Keratinocyte (primary cell): ENCODE measurements at regions not wholly inside any gene's neighbourhood (a gene's known extent, or its start where the extent isn't known, plus 50 kb on each side); places are given as distances from the start of the nearest gene placed in this dataset.

Experiments
- DNase-seq: peaks from one replicate; pipeline ENCODE4 v3.0.0-alpha.2; 2011; ENCODE audit warnings: low read depth, missing footprints, low spot score
- FAIRE-seq: peaks from 2 replicates; lab custom pipeline; 2011; peaks lifted over from hg19 to GRCh38; lab: Jason Lieb, UNC
- H2AFZ ChIP-seq: 2 replicates; pipeline ENCODE4 v1.6.0; 2012; ENCODE audit warnings: low read length, control low read depth, inconsistent platforms; ENCODE audit not compliant: control insufficient read depth
- H3K27ac ChIP-seq: 2 replicates; pipeline ENCODE4 v1.5.1; 2011; ENCODE audit warnings: low read length; ENCODE audit not compliant: control insufficient read depth, insufficient read depth
- H3K27me3 ChIP-seq: 3 replicates; pipeline ENCODE4 v1.6.0; 2011; ENCODE audit warnings: low read length; ENCODE audit not compliant: control insufficient read depth, insufficient read depth; ENCODE audit errors: extremely low read depth
- H3K36me3 ChIP-seq, 2 experiments: 2 replicates in 1 of 2; 3 replicates in 1 of 2; pipeline ENCODE4 v1.5.1; 2011; ENCODE audit warnings: low read length in 2 of 2, mild to moderate bottlenecking in 1 of 2; ENCODE audit not compliant: control insufficient read depth in 2 of 2, insufficient read depth in 2 of 2; ENCODE audit errors: extremely low read depth in 1 of 2
- H3K4me1 ChIP-seq: 3 replicates; pipeline ENCODE4 v1.5.1; 2011; ENCODE audit warnings: low read length; ENCODE audit not compliant: control insufficient read depth, insufficient read depth; ENCODE audit errors: extremely low read depth
- H3K4me2 ChIP-seq: 3 replicates; pipeline ENCODE4 v1.6.0; 2011; ENCODE audit warnings: low read depth, low read length; ENCODE audit not compliant: control insufficient read depth, insufficient read depth; ENCODE audit errors: extremely low read depth
- H3K4me3 ChIP-seq, 3 experiments: fragments of 200-600 bp in 1 of 3; sonication (generic) in 1 of 3; 2 replicates in 2 of 3; 3 replicates in 1 of 3; pipeline ENCODE4 v1.5.1; 2011 to 2016; ENCODE audit warnings: low read length in 3 of 3, mild to moderate bottlenecking in 3 of 3, control low read depth in 2 of 3, inconsistent platforms in 1 of 3, low read depth in 1 of 3, mixed read lengths in 1 of 3, mixed run types in 1 of 3, moderate library complexity in 1 of 3; ENCODE audit not compliant: control insufficient read depth in 2 of 3, insufficient read depth in 2 of 3; ENCODE audit errors: extremely low read depth in 1 of 3
- H3K79me2 ChIP-seq: 2 replicates; pipeline ENCODE4 v1.6.0; 2012; ENCODE audit warnings: low read length; ENCODE audit not compliant: control insufficient read depth, insufficient read depth
- H3K9ac ChIP-seq: 3 replicates; pipeline ENCODE4 v1.6.0; 2011; ENCODE audit warnings: low read length; ENCODE audit not compliant: control insufficient read depth, insufficient read depth; ENCODE audit errors: extremely low read depth
- H3K9me1 ChIP-seq: 3 replicates; pipeline ENCODE4 v1.6.0; 2011; ENCODE audit warnings: low read length; ENCODE audit not compliant: control insufficient read depth, insufficient read depth; ENCODE audit errors: extremely low read depth
- H3K9me3 ChIP-seq: 2 replicates; pipeline ENCODE4 v1.5.1; 2012; ENCODE audit warnings: low read depth, low read length; ENCODE audit not compliant: control insufficient read depth
- H4K20me1 ChIP-seq: 3 replicates; pipeline ENCODE4 v1.6.0; 2011; ENCODE audit warnings: low read length; ENCODE audit not compliant: control insufficient read depth, insufficient read depth; ENCODE audit errors: extremely low read depth
- CTCF ChIP-seq, 3 experiments: IDR thresholded peaks in 1 of 3; conservative IDR thresholded peaks in 1 of 3; optimal IDR thresholded peaks in 1 of 3; 2 replicates in 2 of 3; 3 replicates in 1 of 3; pipeline versions ENCODE3 to v1.5.1; 2011; ENCODE audit warnings: low read length in 3 of 3, mild to moderate bottlenecking in 3 of 3, moderate library complexity in 2 of 3, control low read depth in 1 of 3, inconsistent platforms in 1 of 3; ENCODE audit not compliant: insufficient read depth in 2 of 3; ENCODE audit errors: extremely low read depth in 1 of 3
- EZH2 ChIP-seq: IDR thresholded peaks from one replicate; pipeline ENCODE4 v1.6.1; 2012; ENCODE audit warnings: inconsistent platforms, mild to moderate bottlenecking, low read length, moderate library complexity
- dilution Hi-C: fragments of 300-500 bp; cut with MboI; formaldehyde crosslinking; loops from one replicate; pipeline ENCODE4 v1.7.0; 2020; ENCODE audit warnings: low sequenced_read_pairs; ENCODE audit not compliant: extremely low pct_ligation_motif_present

DNA sequence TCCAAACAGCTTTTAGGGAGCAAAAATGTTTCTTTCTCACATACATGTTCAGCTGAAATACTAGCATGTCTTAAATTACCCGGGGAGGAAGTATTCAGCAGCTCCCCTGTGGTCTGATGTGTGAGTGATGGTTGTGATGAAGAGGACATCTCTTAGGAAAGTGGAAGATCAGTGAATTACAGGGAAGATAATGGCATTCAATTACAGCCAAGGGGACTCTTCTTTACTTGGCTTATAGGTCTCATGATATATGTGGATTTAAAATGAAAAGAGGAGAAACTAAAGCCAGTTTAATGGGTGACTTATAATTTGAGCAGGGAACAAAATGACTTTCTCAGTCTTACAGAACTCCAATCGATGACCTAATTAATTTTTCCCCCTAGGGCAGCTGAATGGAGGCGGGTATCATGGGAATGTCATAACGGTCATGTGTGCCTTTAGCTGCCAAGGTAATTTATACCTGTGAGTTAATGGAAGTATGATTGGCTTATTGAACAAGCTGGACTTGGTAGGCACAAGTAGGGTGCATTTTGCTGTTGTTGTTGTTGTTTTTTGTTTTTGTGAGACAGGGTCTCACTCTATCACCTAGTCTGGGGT, 198.8 kb downstream of the HIPK3 start:
- Histone ChIP-seq H3K4me2 (no peak overlapping the region), H3K27ac (no peak overlapping the region), H3K9me1 (no peaks in the 10 kb centered on the region), H4K20me1 (no peaks in the 10 kb centered on the region), H2AFZ (no peak overlapping the region), H3K27me3 (no peaks in the 10 kb centered on the region), H3K79me2 (no peaks in the 10 kb centered on the region), H3K9ac (no peak overlapping the region), H3K9me3 (no peaks in the 10 kb centered on the region), H3K36me3 (no peaks in the 10 kb centered on the region), H3K4me3 (no peak overlapping the region), H3K4me1 (peaks cover 3% of the 10 kb centered on the region)
- FAIRE-seq (no peak), DNase-seq (no peak)
- TF ChIP-seq EZH2, result no peak
- TF ChIP-seq CTCF (optimal IDR thresholded peaks at IDR 0.05 in 1 of 3, IDR thresholded peaks at IDR 0.05 in 1 of 3, conservative IDR thresholded peaks at IDR 0.05 in 1 of 3; ENCODE audit: extremely low read depth in 1 of 3, insufficient read depth in 2 of 3, low read length in 3 of 3), result no peak
- dilution Hi-C loops, result no loop called here

- H3K27ac ChIP-seq, result no peak overlapping the region
- peaks cover 3% of the 10 kb centered on the region for H3K4me1 ChIP-seq
- H3K9me1 ChIP-seq, result no peaks in the 10 kb centered on the region
- H3K9ac ChIP-seq, result no peak overlapping the region
- FAIRE-seq (no peak), DNase-seq (no peak)
- no peaks in the 10 kb centered on the region for H4K20me1 ChIP-seq
- no peak overlapping the region for H2AFZ ChIP-seq
- no peak overlapping the region for H3K4me3 ChIP-seq
- TF ChIP-seq EZH2, result no peak
- TF ChIP-seq CTCF (optimal IDR thresholded peaks at IDR 0.05 in 1 of 3, IDR thresholded peaks at IDR 0.05 in 1 of 3, conservative IDR thresholded peaks at IDR 0.05 in 1 of 3; ENCODE audit: extremely low read depth in 1 of 3, insufficient read depth in 2 of 3, low read length in 3 of 3), result no peak
- no peak overlapping the region for H3K4me2 ChIP-seq
- no peaks in the 10 kb centered on the region for H3K79me2 ChIP-seq
- H3K27me3 ChIP-seq, result no peaks in the 10 kb centered on the region
- dilution Hi-C loops, result no loop called here
- no peaks in the 10 kb centered on the region for H3K9me3 ChIP-seq
- H3K36me3 ChIP-seq, result no peaks in the 10 kb centered on the region
These were observed 197.1 kb downstream of the HIPK3 start for GRCh38 chr11:33454264-33454663.
